ENCODE measurements at regions not wholly inside any gene's neighbourhood (a gene's known extent, or its start where the extent isn't known, plus 50 kb on each side); places are given as distances from the start of the nearest gene placed in this dataset.

- Histone ChIP-seq H2AFZ (ENCODE audit: low read depth, low read length) (no peak overlapping the region), H3K4me2 (ENCODE audit: low read length) (no peak overlapping the region), H3K27me3 (ENCODE audit: insufficient read depth, low read depth, low read length) (no peaks in the 10 kb centered on the region), H4K20me1 (ENCODE audit: insufficient read depth) (no peaks in the 10 kb centered on the region), H3K9me2 (ENCODE audit: insufficient read depth, low read length) (no peaks in the 10 kb centered on the region), H3K4me3 (ENCODE audit: low read length) (no peak overlapping the region), H3K36me3 (ENCODE audit: insufficient read depth, low read length) (no peaks in the 10 kb centered on the region), H3F3A (ENCODE audit: insufficient read depth, low read length, poor library complexity, severe bottlenecking) (peaks cover 12% of the 10 kb centered on the region), H3K27ac (ENCODE audit: low read length) (no peak overlapping the region), H3K9me3 (ENCODE audit: low read length) (no peaks in the 10 kb centered on the region), H3K79me2 (replicated peaks; ENCODE audit: insufficient read depth, low read length) (no peaks in the 10 kb centered on the region), H3K9ac (ENCODE audit: low read length) (no peak overlapping the region)
- TF ChIP-seq TAF1 (IDR thresholded peaks at IDR 0.05; ENCODE audit: low read depth) (no peak), CTCF (IDR thresholded peaks at IDR 0.05; ENCODE audit: poor library complexity, severe bottlenecking) (no peak), RAD21 (conservative IDR thresholded peaks at IDR 0.05) (no peak), SMC3 (conservative IDR thresholded peaks at IDR 0.05; ENCODE audit: poor library complexity) (no peak), REST (IDR thresholded peaks at IDR 0.05; ENCODE audit: borderline replicate concordance) (no peak), EZH2 (IDR thresholded peaks at IDR 0.05; ENCODE audit: borderline replicate concordance, insufficient read depth, low read length, poor library complexity, severe bottlenecking) (no peak), MXI1 (conservative IDR thresholded peaks at IDR 0.05; ENCODE audit: poor library complexity, severe bottlenecking) (no peak)
These were observed 478.3 kb downstream of the COL11A1 start for GRCh38 chr1:102630041-102630440.

DNA sequence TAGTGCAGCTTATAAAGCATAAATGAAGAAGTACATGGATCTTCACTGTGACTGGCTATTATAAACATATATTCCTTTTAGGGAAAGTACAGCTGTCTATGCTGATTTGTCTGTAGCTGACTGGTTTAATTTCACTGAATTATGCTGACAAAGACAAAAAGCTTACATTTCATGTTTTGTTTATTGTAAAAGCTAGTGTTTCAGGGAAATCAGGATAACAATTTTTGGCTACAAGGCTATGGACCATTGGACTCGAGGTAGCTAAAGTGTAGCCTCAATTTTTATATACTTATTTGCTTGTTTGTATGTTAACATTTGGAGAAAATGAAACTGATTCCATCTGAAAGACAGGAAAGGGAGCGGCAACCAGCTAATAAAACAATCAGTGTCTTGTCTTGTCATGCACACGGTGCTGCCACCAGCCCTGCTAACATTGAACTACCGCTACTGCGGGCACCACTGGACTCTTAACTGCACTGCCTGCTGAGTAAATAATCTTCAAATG is 480.2 kb downstream of the COL11A1 start:
- peak; percentile 48 for TF ChIP-seq CTCF (IDR thresholded peaks at IDR 0.05; ENCODE audit: poor library complexity, severe bottlenecking)
- TF ChIP-seq SMC3 (conservative IDR thresholded peaks at IDR 0.05; ENCODE audit: poor library complexity) = peak; percentile 18
- no peak for TF ChIP-seq MXI1 (conservative IDR thresholded peaks at IDR 0.05; ENCODE audit: poor library complexity, severe bottlenecking)
- peak; percentile 70 for TF ChIP-seq EP300 (conservative IDR thresholded peaks at IDR 0.05; ENCODE audit: poor library complexity, severe bottlenecking)
- no peak for TF ChIP-seq TAF1 (IDR thresholded peaks at IDR 0.05; ENCODE audit: low read depth)
- no peak for TF ChIP-seq EZH2 (IDR thresholded peaks at IDR 0.05; ENCODE audit: borderline replicate concordance, insufficient read depth, low read length, poor library complexity, severe bottlenecking)
- TF ChIP-seq RAD21 (conservative IDR thresholded peaks at IDR 0.05) = peak; percentile 36
- TF ChIP-seq POLR2AphosphoS5 (IDR thresholded peaks at IDR 0.05) = peak; percentile 62
- no peak for TF ChIP-seq REST (IDR thresholded peaks at IDR 0.05; ENCODE audit: borderline replicate concordance)
- no peaks in the 10 kb centered on the region for H4K20me1 ChIP-seq (ENCODE audit: insufficient read depth)
- peak overlapping the region; percentile 56 for H3K4me2 ChIP-seq (ENCODE audit: low read length)
- no peaks in the 10 kb centered on the region for H3K36me3 ChIP-seq (ENCODE audit: insufficient read depth, low read length)
- peak overlapping the region; percentile 60 for H3K27ac ChIP-seq (ENCODE audit: low read length)
- no peaks in the 10 kb centered on the region for H3K79me2 ChIP-seq (replicated peaks; ENCODE audit: insufficient read depth, low read length)
- no peak overlapping the region for H2AFZ ChIP-seq (ENCODE audit: low read depth, low read length)
- H3K9me3 ChIP-seq (ENCODE audit: low read length) = no peaks in the 10 kb centered on the region
- no peaks in the 10 kb centered on the region for H3K27me3 ChIP-seq (ENCODE audit: insufficient read depth, low read depth, low read length)
- peaks cover 12% of the 10 kb centered on the region for H3F3A ChIP-seq (ENCODE audit: insufficient read depth, low read length, poor library complexity, severe bottlenecking)
- H3K9ac ChIP-seq (ENCODE audit: low read length) = peak overlapping the region; percentile 33
- H3K9me2 ChIP-seq (ENCODE audit: insufficient read depth, low read length) = no peaks in the 10 kb centered on the region
- H3K4me3 ChIP-seq (ENCODE audit: low read length) = peak overlapping the region; percentile 52

Data from neural cell (in vitro differentiated cells).